HPDE6-E6E7 (cell line): ENCODE measurements at regions not wholly inside any gene's neighbourhood (a gene's known extent, or its start where the extent isn't known, plus 50 kb on each side); places are given as distances from the start of the nearest gene placed in this dataset.
"Not testable (repeated sequence)": the region's sequence is repeated elsewhere in the genome, so short reads cannot be mapped to it uniquely, and the experiment has no call there.

Experiments used
- DNase-seq: peaks from one replicate; pipeline ENCODE4 v3.0.0; 2011; ENCODE audit warnings: missing footprints; ENCODE audit errors: extremely low spot score

DNA sequence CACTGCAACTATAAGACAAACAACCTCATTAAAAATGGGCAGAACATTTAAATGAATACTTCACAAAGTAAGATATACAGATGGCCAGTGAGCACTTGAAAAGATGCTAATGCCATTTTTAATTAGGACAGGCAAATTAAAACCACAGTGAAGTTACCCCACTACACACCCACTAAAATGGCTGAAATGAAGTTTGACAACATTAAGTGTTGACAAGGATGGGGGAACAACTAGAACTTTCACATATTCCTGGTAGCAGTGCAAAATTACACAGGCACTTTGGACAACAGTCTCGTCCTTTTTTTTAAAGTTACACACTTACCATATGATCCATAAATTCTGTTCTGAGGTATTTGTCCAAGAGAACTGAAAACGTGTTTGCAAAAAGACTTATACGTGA, 278.9 kb upstream of the DIO3 start:
- no peak for DNase-seq

DNA sequence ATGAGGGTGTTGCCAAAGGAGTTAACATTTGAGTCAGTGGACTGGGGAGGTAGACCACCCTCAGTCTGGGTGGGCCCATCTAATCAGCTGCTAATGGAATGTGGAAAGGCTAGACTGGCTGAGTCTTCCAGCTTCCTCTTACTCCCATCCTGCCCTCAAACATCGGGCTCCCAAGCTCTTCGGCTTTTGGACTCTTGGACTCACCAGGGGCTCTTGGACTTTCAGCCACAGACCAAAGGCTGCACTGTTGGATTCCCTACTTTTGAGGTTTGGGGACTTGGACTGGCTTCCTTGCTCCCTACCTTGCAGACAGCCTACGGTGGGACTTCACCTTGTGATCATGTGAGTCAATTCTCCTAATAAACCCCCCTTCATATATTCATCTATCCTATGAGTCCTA, 276.6 kb upstream of the DIO3 start:
- DNase-seq, result no peak

DNA sequence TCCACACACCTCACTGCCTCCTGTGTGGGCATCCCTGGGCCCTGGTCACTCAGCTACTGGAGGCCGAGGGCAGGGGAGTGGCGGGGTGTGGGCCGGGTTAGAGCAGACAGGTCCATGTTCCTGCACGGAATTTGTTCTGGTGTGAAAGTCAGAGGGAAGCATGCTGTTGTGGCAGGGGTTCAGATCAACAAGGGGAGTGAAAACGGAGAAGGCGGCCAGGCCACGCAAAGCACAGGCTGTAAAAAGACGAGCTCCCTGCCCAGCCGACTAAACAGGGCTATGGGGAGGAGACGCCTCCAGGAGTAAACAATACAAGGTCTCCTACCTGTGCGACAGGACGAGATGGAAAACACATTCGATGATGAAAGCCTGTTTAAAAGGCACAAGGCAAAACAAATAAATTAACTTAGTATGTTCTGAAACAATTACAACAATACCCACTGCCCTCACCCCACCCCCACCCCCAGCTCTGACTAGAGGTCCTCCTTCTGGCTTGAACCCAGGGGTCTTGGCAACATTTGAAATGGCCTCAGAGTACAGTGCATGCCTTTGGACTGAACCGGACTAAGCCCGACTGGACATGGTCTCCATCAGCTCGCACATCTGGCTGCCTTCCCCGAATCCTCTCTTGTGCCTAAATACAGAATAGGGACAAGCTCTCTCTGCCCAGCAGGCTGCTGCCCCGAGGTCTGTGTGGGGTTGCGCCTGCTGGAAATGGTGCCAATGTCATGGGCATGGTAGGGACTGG, 274.9 kb upstream of the DIO3 start:
- no peak for DNase-seq

DNA sequence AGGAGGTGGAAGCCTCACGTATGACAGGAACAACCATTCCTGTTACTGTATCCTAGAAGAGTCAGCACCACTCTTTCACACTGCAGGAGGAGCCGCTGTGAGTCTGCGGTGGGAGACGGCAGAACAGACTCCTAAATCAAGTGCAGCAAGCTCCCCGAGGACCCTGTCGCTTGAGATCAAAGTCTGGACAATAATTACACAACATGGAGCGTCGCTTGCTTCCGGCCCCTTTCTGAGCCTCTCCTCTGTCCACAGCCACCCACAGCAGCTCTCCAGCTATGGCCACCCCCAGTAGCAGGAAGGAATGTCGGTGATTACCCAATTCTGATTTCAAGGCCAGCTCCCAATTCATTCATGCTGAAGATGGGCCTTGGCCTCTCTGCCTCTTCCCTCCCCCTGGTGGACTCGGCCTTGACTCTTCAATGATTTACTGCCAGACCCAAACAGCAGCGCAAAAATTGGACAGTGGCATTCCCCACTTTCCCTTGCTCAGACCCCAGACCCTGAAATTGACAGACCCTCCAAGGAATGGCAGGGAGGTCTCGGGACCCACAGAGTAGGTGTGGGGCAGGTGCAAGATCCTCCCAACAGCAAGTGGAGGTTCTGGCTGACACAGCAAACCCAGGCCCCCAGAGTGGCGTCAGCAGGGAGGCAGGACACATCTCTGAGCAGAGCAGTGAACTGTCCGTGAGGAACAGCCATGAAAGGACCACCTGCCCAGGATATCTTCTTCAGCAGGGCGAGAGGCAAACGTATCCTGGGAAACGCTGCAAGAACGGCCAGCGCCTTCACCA, 272.7 kb upstream of the DIO3 start:
- no peak for DNase-seq

DNA sequence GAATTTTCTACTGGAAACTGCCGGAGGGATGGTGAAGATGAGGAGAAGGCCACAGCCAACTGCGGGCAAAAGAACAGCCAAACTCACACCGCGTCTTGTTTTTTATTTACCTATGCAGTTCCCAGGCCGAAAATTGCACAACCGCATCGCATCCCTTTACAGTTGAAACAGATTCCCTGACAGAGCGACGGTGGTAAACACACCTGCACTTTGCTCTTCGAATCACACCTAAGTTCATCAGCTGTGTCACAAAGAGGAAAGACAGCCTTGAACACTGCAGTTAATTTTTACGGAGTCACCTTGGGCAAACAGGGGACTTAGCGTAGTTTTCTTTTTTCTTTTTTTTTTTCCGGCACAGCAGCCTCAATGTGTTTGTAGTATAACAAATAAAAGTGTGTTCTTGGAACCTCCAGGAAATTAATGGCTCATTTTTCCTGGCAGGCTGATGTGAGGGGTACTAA, 272.0 kb upstream of the DIO3 start:
- DNase-seq, result no peak

DNA sequence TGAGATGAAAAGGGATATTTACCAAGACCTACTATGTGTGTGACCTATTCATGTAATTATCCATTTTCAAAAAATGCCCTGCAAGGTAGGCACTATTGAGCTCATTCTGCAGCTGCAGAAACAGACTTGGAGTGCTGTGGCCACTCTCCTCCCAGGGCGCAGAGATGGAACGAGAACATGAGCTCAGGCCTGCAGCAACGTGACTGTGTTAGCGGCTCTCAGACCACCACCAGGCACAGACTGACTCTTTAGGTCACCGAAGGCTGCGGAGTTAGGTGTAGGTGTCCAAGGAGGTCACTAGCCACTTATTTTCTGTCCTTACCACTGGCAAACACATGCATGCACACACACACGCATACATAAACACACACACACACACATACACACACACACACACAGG, 271.4 kb upstream of the DIO3 start:
- no peak for DNase-seq

DNA sequence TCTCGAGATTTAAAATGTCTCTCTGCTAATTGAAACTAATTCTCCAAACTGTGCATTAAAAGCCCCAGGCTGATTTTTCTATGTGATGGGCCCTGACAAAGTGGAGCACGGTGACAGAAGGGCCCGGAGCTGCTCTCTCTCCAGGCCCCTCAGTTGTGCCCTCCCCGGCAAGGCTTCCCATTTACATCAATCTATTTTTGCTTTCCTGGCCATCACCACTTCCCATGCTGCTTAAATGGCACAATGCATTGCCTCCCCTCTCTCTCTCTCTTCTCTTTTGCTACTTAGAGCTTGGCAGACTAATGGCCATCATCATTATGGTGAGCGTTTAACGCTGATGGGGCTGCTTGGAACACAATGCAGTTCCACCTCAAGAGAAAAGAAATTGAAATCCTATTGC, 270.7 kb upstream of the DIO3 start:
- DNase-seq, result no peak

DNA sequence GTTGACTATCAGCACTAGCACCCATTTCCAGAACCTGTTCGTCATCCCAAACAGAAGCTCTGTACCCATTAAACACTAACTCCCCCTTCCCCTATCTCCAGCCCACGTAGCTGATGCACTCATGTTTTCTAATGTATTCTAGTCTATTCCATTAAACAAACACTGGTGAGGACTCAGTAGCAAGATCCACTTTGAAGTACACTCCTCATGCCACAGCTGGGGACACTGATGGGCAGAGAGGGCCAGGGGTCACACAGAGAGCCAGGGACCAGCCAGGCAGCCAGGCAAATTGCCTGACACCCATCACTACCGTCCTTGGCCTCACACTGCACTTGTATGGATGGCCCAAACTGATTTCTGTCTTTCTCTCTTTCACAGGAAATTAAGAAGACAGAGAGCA, 269.9 kb upstream of the DIO3 start:
- no peak for DNase-seq

DNA sequence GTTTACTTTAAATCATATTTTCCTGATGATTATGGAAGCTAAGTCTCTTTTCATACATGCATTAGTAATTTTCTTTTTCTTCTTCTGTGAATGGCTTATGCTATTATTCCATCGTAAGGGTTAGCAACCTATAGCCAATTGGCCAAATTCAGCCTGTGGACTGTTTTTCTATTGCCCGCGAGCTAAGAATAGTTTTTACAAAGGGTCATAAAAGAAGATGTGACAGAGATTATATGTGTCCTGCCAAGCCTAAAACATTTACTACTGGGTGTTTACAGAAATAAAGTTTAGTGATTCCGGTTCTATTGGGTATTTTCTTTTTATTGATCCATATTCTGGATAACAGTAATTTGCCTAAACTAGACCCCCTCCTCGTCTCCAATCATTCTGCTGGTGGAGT, 268.8 kb upstream of the DIO3 start:
- no peak for DNase-seq

DNA sequence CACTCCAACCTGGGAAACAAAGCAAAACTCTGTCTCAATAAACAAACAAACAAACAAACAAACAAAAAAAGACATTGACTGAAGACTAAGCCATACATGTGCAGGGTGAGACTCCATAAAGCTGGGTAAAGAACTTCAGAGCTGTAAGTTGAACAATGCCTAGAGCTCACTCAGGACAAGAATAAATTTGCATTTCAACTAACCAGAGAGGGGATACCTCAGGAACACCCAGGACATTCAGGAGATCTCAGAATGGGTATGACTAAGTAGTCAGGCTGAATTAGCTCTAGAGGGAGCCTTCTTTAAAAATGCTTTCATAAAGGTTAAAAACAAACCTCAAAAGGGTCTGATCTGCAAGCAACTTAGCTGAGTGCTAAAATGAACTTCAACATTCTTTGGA, 267.7 kb upstream of the DIO3 start:
- no peak for DNase-seq

DNA sequence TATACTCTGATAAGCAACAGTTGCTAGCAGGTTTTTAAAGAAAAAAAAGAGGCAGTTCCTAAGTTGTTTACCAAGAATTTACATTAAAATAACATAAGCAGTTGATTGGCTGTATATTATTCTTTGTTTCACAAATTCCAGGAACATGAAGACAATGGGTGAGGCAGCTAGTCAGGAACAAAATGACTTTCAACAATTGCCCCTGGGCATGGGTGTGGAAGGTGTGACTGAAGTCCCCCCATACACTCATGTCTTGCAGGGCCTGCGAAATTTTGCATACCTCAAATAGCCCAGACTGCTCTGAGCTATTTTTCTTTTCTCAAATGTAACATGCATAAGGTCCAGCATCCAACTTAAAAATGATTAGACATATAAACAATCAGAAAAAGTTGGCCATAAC, 267.2 kb upstream of the DIO3 start:
- DNase-seq, result no peak

DNA sequence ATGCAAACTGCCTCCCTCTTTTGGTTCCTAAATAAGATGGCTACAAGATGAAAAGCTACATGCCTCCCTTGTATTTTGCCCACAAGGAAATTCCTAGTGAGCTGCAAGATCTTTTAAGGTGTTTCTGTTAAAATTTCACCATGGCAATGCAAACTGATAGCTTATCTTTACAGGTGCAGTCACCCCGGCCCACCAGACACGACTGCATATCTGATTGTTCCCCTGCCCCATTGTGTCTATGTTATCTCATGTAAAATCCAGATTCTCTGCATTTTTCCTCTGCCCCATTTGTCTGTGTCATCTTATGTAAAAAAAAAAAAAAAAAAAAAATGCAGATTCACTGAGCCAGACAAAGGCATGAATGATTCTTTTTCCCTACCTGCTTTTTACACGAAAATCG, 261.5 kb upstream of the DIO3 start:
- not testable (repeated sequence) for DNase-seq

DNA sequence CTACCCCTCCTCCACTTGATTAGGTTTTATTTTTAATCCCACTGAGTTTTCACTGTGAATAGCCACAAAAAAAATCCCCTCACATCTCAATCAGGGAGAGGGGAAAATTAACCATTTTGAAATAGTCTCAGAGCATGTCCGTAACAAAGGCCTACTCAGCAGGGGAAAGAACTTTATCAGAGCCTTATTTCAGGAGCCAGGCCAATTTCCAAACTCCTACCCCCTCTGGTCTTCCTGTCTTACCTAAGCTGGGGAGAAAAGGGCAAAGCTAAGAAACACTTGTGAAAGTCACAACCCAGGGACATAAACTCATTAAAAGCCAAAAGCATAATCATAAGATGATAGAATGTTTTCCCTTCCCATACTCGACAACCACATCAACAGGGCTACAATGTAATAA, 260.3 kb upstream of the DIO3 start:
- DNase-seq, result no peak

DNA sequence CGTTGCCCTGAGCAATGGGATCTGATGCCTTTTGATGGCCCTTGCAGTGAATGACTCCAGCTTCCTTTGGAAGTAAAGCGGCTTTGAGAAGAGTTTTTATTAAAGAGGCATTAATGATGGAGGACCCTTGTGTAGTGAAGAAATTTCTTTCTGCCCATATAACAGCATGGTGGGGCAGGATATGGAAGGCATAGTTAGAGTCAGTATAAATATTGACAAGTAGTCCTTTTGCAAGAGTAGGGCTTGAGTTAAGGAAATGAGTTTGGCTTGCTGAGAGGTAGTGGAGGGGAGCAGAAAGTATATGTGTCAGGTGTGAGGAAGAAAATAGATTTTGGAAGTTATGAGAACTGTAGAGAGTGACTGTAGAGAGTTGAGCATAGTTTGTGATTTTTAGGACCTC, 254.1 kb upstream of the DIO3 start:
- DNase-seq, result not testable (repeated sequence)

DNA sequence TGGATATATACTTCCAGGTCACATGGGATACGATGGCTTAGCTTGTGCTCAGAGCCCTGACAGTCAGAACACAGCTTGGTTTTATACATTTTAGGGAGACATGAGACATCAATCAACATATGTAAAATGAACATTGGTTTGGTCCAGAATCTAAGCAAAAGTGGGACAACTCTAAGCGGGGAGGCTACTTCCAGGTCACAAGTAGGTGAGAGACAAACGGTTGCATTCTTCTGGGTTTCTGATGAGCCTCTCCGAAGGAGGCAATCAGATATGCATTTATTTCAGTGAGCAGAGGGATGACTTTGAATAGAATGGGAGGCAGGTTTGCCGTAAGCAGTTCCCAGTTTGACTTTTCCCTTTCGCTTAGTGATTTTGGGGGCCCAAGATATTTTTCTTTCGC, 250.1 kb upstream of the DIO3 start:
- not testable (repeated sequence) for DNase-seq

DNA sequence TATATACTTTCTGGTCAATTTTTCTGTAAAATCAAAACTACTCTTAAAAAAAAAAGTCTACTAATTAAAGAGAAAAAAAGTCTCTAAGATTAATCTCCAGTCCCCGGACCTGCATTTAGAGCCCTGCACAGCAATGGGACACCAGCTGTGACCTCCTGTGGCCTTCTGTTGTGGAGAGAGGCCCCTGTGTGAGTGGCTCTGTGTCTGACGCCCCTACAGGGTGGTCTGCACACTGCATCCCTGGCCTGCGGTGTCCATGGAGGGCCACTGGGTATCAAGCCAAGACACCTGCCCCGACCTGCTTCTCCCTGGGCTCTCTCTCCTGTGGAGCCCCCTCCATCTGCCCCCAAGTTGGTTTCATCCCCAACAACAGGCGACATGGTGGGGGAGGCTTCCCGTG, 248.0 kb upstream of the DIO3 start:
- DNase-seq, result no peak

DNA sequence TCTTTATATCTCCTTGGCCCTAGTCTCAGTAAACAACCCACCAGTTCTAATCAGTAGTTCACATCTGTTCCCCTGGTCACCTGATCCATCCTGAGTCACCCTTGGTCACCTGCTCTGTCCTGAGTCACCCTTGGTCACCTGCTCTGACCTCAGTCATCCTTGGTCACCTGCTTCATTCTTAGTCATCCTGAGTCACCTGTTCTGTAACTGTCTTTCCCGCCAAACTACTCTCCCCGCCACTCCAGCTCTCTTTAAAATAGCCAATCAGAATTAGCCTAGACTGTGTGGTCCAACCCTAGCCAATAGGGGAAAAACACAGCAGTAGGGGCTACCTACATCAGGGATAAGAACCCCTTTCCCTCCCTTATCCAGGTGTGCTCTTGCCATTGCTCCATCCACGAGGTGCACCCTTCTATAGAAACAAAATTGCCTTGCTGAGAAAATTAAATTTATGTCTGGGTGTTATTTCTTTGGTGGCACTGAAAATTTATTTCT, 245.4 kb upstream of the DIO3 start:
- DNase-seq, result no peak

DNA sequence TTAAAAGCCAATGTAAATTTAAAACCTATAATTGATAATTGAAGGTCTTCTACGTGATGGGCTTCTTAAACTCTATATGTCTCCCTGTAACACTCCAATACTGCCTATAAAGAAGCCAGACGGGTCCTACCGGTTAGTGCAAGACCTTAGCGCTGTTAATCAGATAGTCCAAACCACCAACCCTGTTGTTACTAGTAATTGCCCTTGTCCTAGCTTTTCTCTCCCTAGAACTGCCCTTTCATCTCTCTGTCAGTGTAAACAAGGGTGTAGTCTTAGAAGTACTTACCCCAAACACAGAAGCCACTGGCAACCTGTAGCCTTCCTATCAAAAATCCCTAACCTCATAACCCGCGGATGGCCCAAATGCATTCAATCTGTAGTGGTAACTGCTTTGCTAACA, 243.0 kb upstream of the DIO3 start:
- DNase-seq, result no peak

DNA sequence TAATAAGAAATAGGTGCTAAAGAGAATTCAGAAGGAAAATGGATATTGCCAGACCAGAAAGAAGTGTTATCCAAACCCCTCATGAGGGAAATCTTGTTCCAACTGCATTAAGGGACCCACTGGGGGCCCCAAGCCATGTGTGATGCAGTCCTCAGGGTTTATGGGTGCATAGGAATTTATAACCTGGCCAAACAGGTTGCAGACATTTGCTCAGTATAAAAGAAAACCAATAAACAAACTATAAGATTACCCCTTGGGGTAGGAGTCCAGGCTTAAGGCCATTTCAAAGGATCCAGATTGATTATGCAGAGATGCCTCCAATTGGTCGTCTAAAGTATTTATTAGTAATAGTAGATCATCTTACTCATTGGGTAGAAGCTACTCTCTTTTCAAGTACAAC, 240.9 kb upstream of the DIO3 start:
- DNase-seq, result no peak

DNA sequence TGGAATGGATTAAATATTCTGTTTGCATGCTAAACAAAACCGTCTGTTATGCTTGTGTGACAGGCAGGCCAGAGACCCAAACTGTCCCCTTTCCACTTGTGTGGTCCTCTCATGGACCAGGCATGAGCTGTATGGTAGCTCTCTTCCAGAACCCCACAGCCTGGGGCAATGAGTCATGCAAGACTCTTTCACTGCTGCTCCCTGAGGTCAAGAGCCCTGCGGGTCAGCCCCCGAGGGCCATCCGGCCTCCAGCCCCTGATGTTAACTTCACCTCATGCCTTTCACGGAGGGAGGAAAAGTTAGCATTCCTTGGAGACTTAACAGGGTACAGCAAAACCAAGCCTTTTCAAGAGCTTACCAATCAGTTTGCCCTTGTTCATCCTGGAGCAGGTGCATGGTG, 239.1 kb upstream of the DIO3 start:
- no peak for DNase-seq

DNA sequence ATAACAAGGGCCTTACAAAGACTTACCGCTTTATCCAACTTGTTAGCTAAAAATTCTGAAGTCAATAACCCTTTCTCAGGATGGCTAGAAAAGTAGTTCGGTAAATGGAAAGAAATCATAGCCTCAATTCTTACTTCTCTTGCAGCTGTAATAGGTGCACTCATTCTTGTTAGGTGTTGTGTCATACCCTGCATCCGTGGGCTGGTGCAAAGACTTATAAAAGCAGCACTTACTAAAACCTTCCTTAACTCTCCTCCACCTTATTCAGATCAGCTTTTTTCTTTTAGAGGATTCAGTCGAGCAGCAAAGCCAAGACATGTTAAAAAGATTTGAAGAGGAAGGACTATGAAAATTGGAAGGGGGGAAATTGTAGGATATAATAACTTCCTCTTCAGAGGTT, 238.2 kb upstream of the DIO3 start:
- DNase-seq, result no peak

DNA sequence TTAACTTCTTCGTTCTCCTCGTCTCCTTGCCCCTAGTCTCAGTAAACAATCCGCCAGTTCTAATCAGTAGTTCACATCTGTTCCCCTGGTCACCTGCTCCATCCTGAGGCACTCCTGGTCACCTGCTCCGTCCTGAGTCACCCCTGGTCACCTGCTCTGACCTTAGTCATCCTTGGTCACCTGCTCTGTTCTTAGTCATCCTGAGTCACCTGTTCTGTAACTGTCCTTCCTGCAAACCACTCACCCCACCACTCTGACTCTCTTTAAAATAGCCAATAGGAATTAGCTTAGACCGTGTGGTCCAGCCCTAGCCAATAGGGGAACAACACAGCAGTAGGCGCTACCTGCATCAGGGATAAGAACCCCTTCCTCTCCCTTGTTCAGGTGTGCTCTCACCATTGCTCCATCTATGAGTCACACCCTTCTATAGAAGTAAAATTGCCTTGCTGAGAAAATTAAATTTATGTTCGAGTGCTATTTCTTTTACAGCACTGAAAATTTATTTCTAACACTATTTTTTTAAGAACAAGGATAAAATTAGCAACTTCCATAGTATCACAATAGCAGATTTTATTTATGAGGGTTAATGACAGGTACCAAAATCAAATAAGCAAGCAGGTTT, 237.6 kb upstream of the DIO3 start:
- not testable (repeated sequence) for DNase-seq

DNA sequence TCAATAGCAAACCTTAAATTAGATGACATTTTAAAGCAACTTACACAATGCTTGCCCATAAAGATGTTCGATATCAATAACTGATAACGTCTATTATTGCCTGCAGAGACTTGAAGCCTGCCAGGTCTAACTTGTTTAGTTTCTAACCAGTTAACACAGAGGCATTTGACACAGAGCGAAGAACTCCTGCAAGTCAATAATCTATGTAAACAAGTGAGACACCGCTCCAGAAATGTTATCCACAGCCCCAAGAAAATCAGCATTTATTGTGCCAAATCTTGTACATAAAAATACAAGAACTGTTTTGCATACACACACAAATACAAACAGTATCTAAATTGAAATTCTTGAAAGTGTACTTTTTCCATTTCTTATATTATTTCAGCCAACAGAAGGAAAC, 236.0 kb upstream of the DIO3 start:
- DNase-seq, result no peak
